ENCODE measurements at regions not wholly inside any gene's neighbourhood (a gene's known extent, or its start where the extent isn't known, plus 50 kb on each side); places are given as distances from the start of the nearest gene placed in this dataset.

- peak; percentile 28 for DNase-seq
Measured at GRCh38 chr12:30874455-30875321, 51.9 kb upstream of the TSPAN11 start.

DNA sequence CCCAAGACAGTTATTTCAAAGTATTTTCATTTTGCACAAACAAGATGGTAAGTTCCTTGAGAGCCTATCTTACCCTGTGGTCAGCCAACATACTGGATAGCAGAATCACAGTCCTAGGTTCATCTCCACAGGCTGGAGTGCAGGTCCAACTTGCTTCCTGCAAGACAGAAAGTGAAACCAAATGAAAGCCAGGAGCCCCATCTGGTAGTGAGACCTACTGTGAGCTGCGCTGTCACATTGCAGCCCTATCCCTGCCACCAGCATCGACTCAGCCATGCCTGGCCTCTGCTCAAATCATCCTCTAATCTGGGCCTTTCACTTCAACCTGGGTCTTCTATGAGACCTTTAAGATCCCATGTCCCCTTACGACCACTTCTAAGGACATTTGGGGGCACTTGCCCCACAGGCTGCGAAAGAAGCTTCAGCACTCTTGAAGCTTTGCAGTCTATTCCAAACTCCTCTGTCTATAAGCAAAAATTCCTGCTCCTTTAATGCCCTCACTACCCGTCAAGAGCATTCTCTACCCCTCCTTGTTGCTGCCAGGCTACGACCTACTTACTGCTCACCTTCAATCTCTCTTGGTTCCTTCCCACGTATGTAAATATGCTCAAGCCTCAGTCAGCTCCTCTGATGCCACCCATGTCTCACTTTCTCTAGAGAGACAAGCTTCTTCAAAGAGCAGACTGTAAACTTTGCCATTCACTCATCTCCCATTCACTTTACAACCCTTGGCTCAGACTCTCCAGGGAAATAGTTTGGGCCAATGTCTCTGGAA lies 55.9 kb upstream of the TSPAN11 start:
- H3K27me3 Mint-ChIP-seq (ENCODE audit: low read depth, poor library complexity), result peaks cover 8% of the 10 kb centered on the region
- TF ChIP-seq, protein P1, sequence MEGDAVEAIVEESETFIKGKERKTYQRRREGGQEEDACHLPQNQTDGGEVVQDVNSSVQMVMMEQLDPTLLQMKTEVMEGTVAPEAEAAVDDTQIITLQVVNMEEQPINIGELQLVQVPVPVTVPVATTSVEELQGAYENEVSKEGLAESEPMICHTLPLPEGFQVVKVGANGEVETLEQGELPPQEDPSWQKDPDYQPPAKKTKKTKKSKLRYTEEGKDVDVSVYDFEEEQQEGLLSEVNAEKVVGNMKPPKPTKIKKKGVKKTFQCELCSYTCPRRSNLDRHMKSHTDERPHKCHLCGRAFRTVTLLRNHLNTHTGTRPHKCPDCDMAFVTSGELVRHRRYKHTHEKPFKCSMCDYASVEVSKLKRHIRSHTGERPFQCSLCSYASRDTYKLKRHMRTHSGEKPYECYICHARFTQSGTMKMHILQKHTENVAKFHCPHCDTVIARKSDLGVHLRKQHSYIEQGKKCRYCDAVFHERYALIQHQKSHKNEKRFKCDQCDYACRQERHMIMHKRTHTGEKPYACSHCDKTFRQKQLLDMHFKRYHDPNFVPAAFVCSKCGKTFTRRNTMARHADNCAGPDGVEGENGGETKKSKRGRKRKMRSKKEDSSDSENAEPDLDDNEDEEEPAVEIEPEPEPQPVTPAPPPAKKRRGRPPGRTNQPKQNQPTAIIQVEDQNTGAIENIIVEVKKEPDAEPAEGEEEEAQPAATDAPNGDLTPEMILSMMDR (IDR thresholded peaks at IDR 0.05), result no peak
- no peak overlapping the region for H3K27ac Mint-ChIP-seq
- no peak overlapping the region for H3K4me3 Mint-ChIP-seq
- peaks cover 10% of the 10 kb centered on the region for H3K36me3 Mint-ChIP-seq (ENCODE audit: low read depth)
- peaks cover 35% of the 10 kb centered on the region for H3K4me1 Mint-ChIP-seq
- peaks cover 39% of the 10 kb centered on the region for H3K9me3 Mint-ChIP-seq
- no peak for DNase-seq

More at GRCh38 chr12:30874455-30875321, 51.9 kb upstream of the TSPAN11 start:
- TF ChIP-seq, protein P1 (IDR thresholded peaks at IDR 0.05), result no peak
- Mint-ChIP-seq H3K36me3 (ENCODE audit: low read depth) (no peaks in the 10 kb centered on the region), H3K27ac (peak overlapping the region; percentile 83), H3K27me3 (ENCODE audit: low read depth, poor library complexity) (peaks cover 10% of the 10 kb centered on the region), H3K4me3 (no peak overlapping the region), H3K9me3 (peaks cover 3% of the 10 kb centered on the region), H3K4me1 (peaks cover 68% of the 10 kb centered on the region)

GRCh38 chr12:30867415-30867814 lies 59.1 kb upstream of the TSPAN11 start:
- no peak overlapping the region for H3K27ac Mint-ChIP-seq

GRCh38 chr12:30866256-30866655 lies 60.3 kb upstream of the TSPAN11 start:
- Mint-ChIP-seq H3K4me1 (peaks cover 9% of the 10 kb centered on the region), H3K4me3 (no peak overlapping the region), H3K9me3 (peaks cover 47% of the 10 kb centered on the region), H3K27ac (no peak overlapping the region), H3K36me3 (ENCODE audit: low read depth) (peaks cover 15% of the 10 kb centered on the region), H3K27me3 (ENCODE audit: low read depth, poor library complexity) (peaks cover 3% of the 10 kb centered on the region)
- no peak for DNase-seq
- TF ChIP-seq, protein P1 (IDR thresholded peaks at IDR 0.05), result no peak

More at GRCh38 chr12:30867415-30867814, 59.1 kb upstream of the TSPAN11 start:
- Mint-ChIP-seq H3K36me3 (ENCODE audit: low read depth) (peaks cover 15% of the 10 kb centered on the region), H3K9me3 (peaks cover 47% of the 10 kb centered on the region), H3K4me1 (peaks cover 12% of the 10 kb centered on the region), H3K27me3 (ENCODE audit: low read depth, poor library complexity) (peaks cover 3% of the 10 kb centered on the region), H3K4me3 (no peak overlapping the region)
- DNase-seq, result no peak
- TF ChIP-seq, protein P1 (IDR thresholded peaks at IDR 0.05), result no peak

GRCh38 chr12:30863839-30864238 lies 62.7 kb upstream of the TSPAN11 start:
- peaks cover 38% of the 10 kb centered on the region for H3K9me3 Mint-ChIP-seq

More at GRCh38 chr12:30863839-30864238, 62.7 kb upstream of the TSPAN11 start:
- no peak for DNase-seq
- Mint-ChIP-seq H3K27me3 (ENCODE audit: low read depth, poor library complexity) (peaks cover 7% of the 10 kb centered on the region), H3K4me1 (peaks cover 9% of the 10 kb centered on the region), H3K4me3 (no peak overlapping the region), H3K36me3 (ENCODE audit: low read depth) (peaks cover 15% of the 10 kb centered on the region), H3K27ac (no peak overlapping the region)
- TF ChIP-seq, protein P1 (IDR thresholded peaks at IDR 0.05), result no peak
